ENCODE measurements at regions not wholly inside any gene's neighbourhood (a gene's known extent, or its start where the extent isn't known, plus 50 kb on each side); places are given as distances from the start of the nearest gene placed in this dataset.
A peak's percentile ranks its signal among the peaks of the same experiment; 100 is the strongest.
"Not testable (repeated sequence)": the region's sequence is repeated elsewhere in the genome, so short reads cannot be mapped to it uniquely, and the experiment has no call there.

- DNase-seq (ENCODE audit: low read depth), result peak; percentile 8
- H3K4me3 ChIP-seq (replicated peaks; ENCODE audit: low read depth, low read length), result no peak overlapping the region
- TF ChIP-seq CTCF (IDR thresholded peaks at IDR 0.05; ENCODE audit: low read length, missing control alignments), result no peak
Observed at GRCh38 chr4:151486168-151486567, 77.2 kb downstream of the FHIP1A start.

- TF ChIP-seq CTCF (IDR thresholded peaks at IDR 0.05; ENCODE audit: low read length, missing control alignments), result no peak
- DNase-seq (ENCODE audit: low read depth), result no peak
- H3K4me3 ChIP-seq (replicated peaks; ENCODE audit: low read depth, low read length), result no peak overlapping the region
Observed at GRCh38 chr4:151488968-151489367, 80.0 kb downstream of the FHIP1A start.

- DNase-seq (ENCODE audit: low read depth), result no peak
- no peak for TF ChIP-seq CTCF (IDR thresholded peaks at IDR 0.05; ENCODE audit: low read length, missing control alignments)
- H3K4me3 ChIP-seq (replicated peaks; ENCODE audit: low read depth, low read length), result no peak overlapping the region
Observed at GRCh38 chr4:151489462-151490203, 80.7 kb downstream of the FHIP1A start.

GRCh38 chr4:151495612-151496011 lies 86.6 kb downstream of the FHIP1A start:
- not testable (repeated sequence) for H3K4me3 ChIP-seq (replicated peaks; ENCODE audit: low read depth, low read length); DNase-seq (ENCODE audit: low read depth)

- not testable (repeated sequence) for H3K4me3 ChIP-seq (replicated peaks; ENCODE audit: low read depth, low read length); DNase-seq (ENCODE audit: low read depth)
Observed at GRCh38 chr4:151511548-151511947, 102.6 kb downstream of the FHIP1A start.

- DNase-seq (ENCODE audit: low read depth), result no peak
- TF ChIP-seq CTCF (IDR thresholded peaks at IDR 0.05; ENCODE audit: low read length, missing control alignments), result no peak
- H3K4me3 ChIP-seq (replicated peaks; ENCODE audit: low read depth, low read length), result no peak overlapping the region
Observed at GRCh38 chr4:151517896-151518295, 108.9 kb downstream of the FHIP1A start.

- no peak overlapping the region for H3K4me3 ChIP-seq (replicated peaks; ENCODE audit: low read depth, low read length)
- TF ChIP-seq CTCF (IDR thresholded peaks at IDR 0.05; ENCODE audit: low read length, missing control alignments), result no peak
- no peak for DNase-seq (ENCODE audit: low read depth)
Observed at GRCh38 chr4:151518359-151518758, 109.4 kb downstream of the FHIP1A start.

GRCh38 chr4:151519728-151520415 lies 110.9 kb downstream of the FHIP1A start:
- TF ChIP-seq CTCF (IDR thresholded peaks at IDR 0.05; ENCODE audit: low read length, missing control alignments), result no peak
- no peak overlapping the region for H3K4me3 ChIP-seq (replicated peaks; ENCODE audit: low read depth, low read length)
- no peak for DNase-seq (ENCODE audit: low read depth)
